Gastroesophageal sphincter (tissue), 4 donors: ENCODE measurements at regions not wholly inside any gene's neighbourhood (a gene's known extent, or its start where the extent isn't known, plus 50 kb on each side); places are given as distances from the start of the nearest gene placed in this dataset.
"Not testable (repeated sequence)": the region's sequence is repeated elsewhere in the genome, so short reads cannot be mapped to it uniquely, and the experiment has no call there.

ENCODE experiments used
- ATAC-seq: fragments of 150-250 bp; one replicate; pipeline ENCODE4 v1.9.1; 2016; ENCODE audit warnings: mild to moderate bottlenecking, moderate library complexity
- H3K27ac ChIP-seq, 4 donors: fragments of 200-600 bp; sonication (generic) in 3 of 4; 1 replicate in 3 of 4; 2 replicates in 1 of 4; pipeline ENCODE4 v1.5.1; 2016 to 2019
- H3K27me3 ChIP-seq: fragments of 200-600 bp; sonication (generic); one replicate; pipeline ENCODE4 v1.5.1; 2019
- H3K36me3 ChIP-seq, 2 donors: fragments of 200-600 bp; sonication (generic); one replicate each; pipeline ENCODE4 v1.5.1; 2019; ENCODE audit warnings: control low read depth in 1 of 2
- H3K4me1 ChIP-seq, 3 donors: fragments of 200-600 bp; sonication (generic); 1 replicate in 2 of 3; 2 replicates in 1 of 3; pipeline ENCODE4 v1.5.1; 2016 to 2019; ENCODE audit warnings: control low read depth in 2 of 3
- H3K4me3 ChIP-seq, 2 donors: fragments of 200-600 bp; sonication (generic); one replicate each; pipeline ENCODE4 v1.5.1; 2019; ENCODE audit warnings: mild to moderate bottlenecking in 1 of 2, moderate library complexity in 1 of 2
- H3K9me3 ChIP-seq, 3 donors: fragments of 200-600 bp; sonication (generic); one replicate each; pipeline ENCODE4 v1.5.1; 2017 to 2019; ENCODE audit warnings: control low read depth in 2 of 3
- CTCF ChIP-seq, 4 experiments: fragments of 200-600 bp in 2 of 4; fragments of 450-650 bp in 2 of 4; sonication (generic) in 1 of 4; IDR thresholded peaks; one replicate each; pipeline ENCODE4 v1.5.1; 2017 to 2019; ENCODE audit warnings: antibody characterized with exemption in 4 of 4, mild to moderate bottlenecking in 2 of 4, moderate library complexity in 2 of 4
- EP300 ChIP-seq: sonication (generic); formaldehyde crosslinking; IDR thresholded peaks from one replicate; pipeline ENCODE4 v1.6.1; 2017; ENCODE audit warnings: antibody characterized with exemption, mild to moderate bottlenecking
- POLR2A ChIP-seq, 2 donors: fragments of 450-650 bp; IDR thresholded peaks; one replicate each; pipeline ENCODE4 v1.6.1; 2017; ENCODE audit warnings: antibody characterized with exemption in 2 of 2, mild to moderate bottlenecking in 2 of 2, moderate library complexity in 1 of 2
- POLR2AphosphoS5 ChIP-seq: sonication (generic); formaldehyde crosslinking; IDR thresholded peaks from one replicate; pipeline ENCODE4 v1.6.1; 2017; ENCODE audit warnings: antibody characterized with exemption
- WGBS, 2 donors: methylation state at CpG; one replicate each; pipeline ENCODE4 v1.1.5; 2018; ENCODE audit warnings: low coverage in 1 of 2; 5-methylcytosine and 5-hydroxymethylcytosine counted together

GRCh38 chr3:94405258-94406035 is 342.6 kb downstream of the NSUN3 start:
- H3K4me1 ChIP-seq, result no peaks in the 10 kb centered on the region
- TF ChIP-seq CTCF (IDR thresholded peaks at IDR 0.05) (no peak), EP300 (no peak), POLR2AphosphoS5 (no peak)
- ATAC-seq, result no peak
- H3K4me3 ChIP-seq, result no peak overlapping the region
- no peak overlapping the region for H3K27ac ChIP-seq
- no peaks in the 10 kb centered on the region for H3K9me3 ChIP-seq
- no peaks in the 10 kb centered on the region for H3K36me3 ChIP-seq
- 79 to 91% methylated on average over 5 of the region's 5 CpGs for WGBS, 2 donors
- no peaks in the 10 kb centered on the region for H3K27me3 ChIP-seq

- Histone ChIP-seq H3K36me3 (no peaks in the 10 kb centered on the region), H3K27ac (no peak overlapping the region), H3K4me3 (no peak overlapping the region), H3K9me3 (no peaks in the 10 kb centered on the region), H3K4me1 (no peaks in the 10 kb centered on the region), H3K27me3 (no peaks in the 10 kb centered on the region)
- ATAC-seq, result no peak
- TF ChIP-seq EP300, result no peak
- TF ChIP-seq POLR2AphosphoS5, result no peak
- TF ChIP-seq POLR2A (IDR thresholded peaks at IDR 0.05), result no peak
- no peak for TF ChIP-seq CTCF (IDR thresholded peaks at IDR 0.05)
Observed at GRCh38 chr3:94406595-94406994, 343.7 kb downstream of the NSUN3 start.

- 50 to 63% methylated on average over 3 to 4 of the region's 4 CpGs for WGBS, 2 donors
- H3K4me1 ChIP-seq, H3K4me3 ChIP-seq, H3K9me3 ChIP-seq, H3K36me3 ChIP-seq, ATAC-seq, H3K27me3 ChIP-seq, H3K27ac ChIP-seq: not testable (repeated sequence)
Observed at GRCh38 chr3:94412936-94413335, 350.1 kb downstream of the NSUN3 start.

GRCh38 chr3:94413336-94414108 is 350.7 kb downstream of the NSUN3 start:
- Histone ChIP-seq H3K36me3 (no peaks in the 10 kb centered on the region), H3K4me1 (peaks cover 0 to 4% (median 0%) of the 10 kb centered on the region in 3 donors), H3K4me3 (no peak overlapping the region), H3K27ac (no peak overlapping the region), H3K27me3 (no peaks in the 10 kb centered on the region), H3K9me3 (no peaks in the 10 kb centered on the region)
- ATAC-seq, result no peak
- 42 to 54% methylated on average over 4 of the region's 4 CpGs for WGBS, 2 donors
- TF ChIP-seq POLR2A (IDR thresholded peaks at IDR 0.05), result no peak
- no peak for TF ChIP-seq CTCF (IDR thresholded peaks at IDR 0.05)

- no peak overlapping the region for H3K27ac ChIP-seq
- H3K4me3 ChIP-seq, result no peak overlapping the region
- no peaks in the 10 kb centered on the region for H3K27me3 ChIP-seq
- 29 to 62% methylated on average over 2 of the region's 2 CpGs for WGBS, 2 donors
- no peaks in the 10 kb centered on the region for H3K36me3 ChIP-seq
- TF ChIP-seq EP300 (no peak), CTCF (IDR thresholded peaks at IDR 0.05) (no peak), POLR2AphosphoS5 (no peak), POLR2A (IDR thresholded peaks at IDR 0.05) (no peak)
- peaks cover 0 to 4% (median 0%) of the 10 kb centered on the region in 3 donors for H3K4me1 ChIP-seq
- peaks cover 0 to under 1% (median 0%) of the 10 kb centered on the region in 3 donors for H3K9me3 ChIP-seq
- ATAC-seq, result no peak
Observed at GRCh38 chr3:94414418-94414817, 351.6 kb downstream of the NSUN3 start.
